Loucy (cell line): ENCODE measurements at regions not wholly inside any gene's neighbourhood (a gene's known extent, or its start where the extent isn't known, plus 50 kb on each side); places are given as distances from the start of the nearest gene placed in this dataset.

ENCODE experiments used
- EZH2phosphoT487 ChIP-seq: fragments of 200-600 bp; IDR thresholded peaks from 2 replicates; pipeline ENCODE4 v1.6.1; 2018; ENCODE audit warnings: antibody characterized with exemption, mild to moderate bottlenecking, moderate library complexity, borderline replicate concordance
- TF ChIP-seq, protein P1 (sequence below): fragments of 200-600 bp; sonication (generic); conservative IDR thresholded peaks from 2 replicates; pipeline ENCODE4 v1.5.1; 2014; ENCODE audit warnings: mild to moderate bottlenecking, antibody characterized with exemption, low read length

DNA sequence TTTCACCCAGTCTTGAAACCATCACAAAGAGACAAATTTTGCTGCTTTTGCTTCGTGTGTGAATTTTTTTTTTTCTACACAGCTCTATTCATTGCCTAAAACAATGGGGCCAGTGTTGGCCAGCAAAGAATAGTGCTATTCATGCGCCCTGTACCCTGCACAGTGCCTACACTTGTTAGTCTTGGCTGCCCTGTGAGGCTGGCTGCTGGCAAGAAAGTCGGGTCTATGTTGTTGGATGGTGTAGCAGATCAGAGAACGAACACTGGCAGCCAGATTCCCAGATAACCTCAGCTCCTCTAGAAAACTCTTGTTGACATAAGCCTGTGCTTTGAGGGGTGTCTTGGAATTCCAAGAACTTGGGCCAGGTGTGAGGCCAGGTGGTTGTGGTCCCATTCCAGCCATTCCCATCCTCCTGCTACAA is 455.7 kb upstream of the TCF4 start:
- TF ChIP-seq, protein P1, sequence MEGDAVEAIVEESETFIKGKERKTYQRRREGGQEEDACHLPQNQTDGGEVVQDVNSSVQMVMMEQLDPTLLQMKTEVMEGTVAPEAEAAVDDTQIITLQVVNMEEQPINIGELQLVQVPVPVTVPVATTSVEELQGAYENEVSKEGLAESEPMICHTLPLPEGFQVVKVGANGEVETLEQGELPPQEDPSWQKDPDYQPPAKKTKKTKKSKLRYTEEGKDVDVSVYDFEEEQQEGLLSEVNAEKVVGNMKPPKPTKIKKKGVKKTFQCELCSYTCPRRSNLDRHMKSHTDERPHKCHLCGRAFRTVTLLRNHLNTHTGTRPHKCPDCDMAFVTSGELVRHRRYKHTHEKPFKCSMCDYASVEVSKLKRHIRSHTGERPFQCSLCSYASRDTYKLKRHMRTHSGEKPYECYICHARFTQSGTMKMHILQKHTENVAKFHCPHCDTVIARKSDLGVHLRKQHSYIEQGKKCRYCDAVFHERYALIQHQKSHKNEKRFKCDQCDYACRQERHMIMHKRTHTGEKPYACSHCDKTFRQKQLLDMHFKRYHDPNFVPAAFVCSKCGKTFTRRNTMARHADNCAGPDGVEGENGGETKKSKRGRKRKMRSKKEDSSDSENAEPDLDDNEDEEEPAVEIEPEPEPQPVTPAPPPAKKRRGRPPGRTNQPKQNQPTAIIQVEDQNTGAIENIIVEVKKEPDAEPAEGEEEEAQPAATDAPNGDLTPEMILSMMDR, result no peak
- no peak for TF ChIP-seq EZH2phosphoT487
